Naive thymus-derived CD8-positive, alpha-beta T cell (primary cell): ENCODE measurements at regions not wholly inside any gene's neighbourhood (a gene's known extent, or its start where the extent isn't known, plus 50 kb on each side); places are given as distances from the start of the nearest gene placed in this dataset.

Experiments used
- ATAC-seq, 2 donors: fragments of 150-1000 bp; cut with Tn5 transposase in 1 of 2; sonication (Bioruptor Pico), chemical (Tn5 transposase) in 1 of 2; 1 replicate in 1 of 2; 2 replicates in 1 of 2; pipeline ENCODE4 v1.10.0; 2021; ENCODE audit warnings: mild to moderate bottlenecking in 2 of 2, moderate library complexity in 2 of 2
- POLR2A ChIA-PET: fragments of 350-600 bp; sonication (Branson Sonifier 250); formaldehyde crosslinking; loops from one replicate; lab custom pipeline; 2021; ENCODE audit warnings: antibody characterized with exemption; lab: Charles Lee
- DNase-seq, 10 donors: peaks; one replicate each; pipeline versions ENCODE4 v3.0.0 to v3.0.0-alpha.2; 2020 to 2022
- H3K27ac Mint-ChIP-seq, 10 donors: one replicate each; pipeline ENCODE4 v1.8.0; 2020 to 2022; ENCODE audit warnings: mild to moderate bottlenecking in 10 of 10, mixed read lengths in 10 of 10, moderate library complexity in 4 of 10, inconsistent platforms in 1 of 10
- H3K27me3 Mint-ChIP-seq, 5 donors: one replicate each; pipeline ENCODE4 v1.8.0; 2021 to 2022; ENCODE audit warnings: mixed read lengths in 5 of 5
- H3K36me3 Mint-ChIP-seq, 3 donors: one replicate each; pipeline ENCODE4 v1.8.0; 2020 to 2022; ENCODE audit warnings: mixed read lengths in 3 of 3, mild to moderate bottlenecking in 2 of 3, inconsistent platforms in 1 of 3
- H3K4me1 Mint-ChIP-seq, 4 donors: one replicate each; pipeline ENCODE4 v1.8.0; 2021 to 2022; ENCODE audit warnings: mixed read lengths in 4 of 4
- H3K4me3 Mint-ChIP-seq, 10 donors: one replicate each; pipeline ENCODE4 v1.8.0; 2020 to 2022; ENCODE audit warnings: mild to moderate bottlenecking in 10 of 10, mixed read lengths in 10 of 10, moderate library complexity in 6 of 10, inconsistent platforms in 1 of 10
- H3K9me3 Mint-ChIP-seq, 9 donors: one replicate each; pipeline ENCODE4 v1.8.0; 2020 to 2022; ENCODE audit warnings: mixed read lengths in 9 of 9, mild to moderate bottlenecking in 3 of 9, inconsistent platforms in 1 of 9, moderate library complexity in 1 of 9

DNA sequence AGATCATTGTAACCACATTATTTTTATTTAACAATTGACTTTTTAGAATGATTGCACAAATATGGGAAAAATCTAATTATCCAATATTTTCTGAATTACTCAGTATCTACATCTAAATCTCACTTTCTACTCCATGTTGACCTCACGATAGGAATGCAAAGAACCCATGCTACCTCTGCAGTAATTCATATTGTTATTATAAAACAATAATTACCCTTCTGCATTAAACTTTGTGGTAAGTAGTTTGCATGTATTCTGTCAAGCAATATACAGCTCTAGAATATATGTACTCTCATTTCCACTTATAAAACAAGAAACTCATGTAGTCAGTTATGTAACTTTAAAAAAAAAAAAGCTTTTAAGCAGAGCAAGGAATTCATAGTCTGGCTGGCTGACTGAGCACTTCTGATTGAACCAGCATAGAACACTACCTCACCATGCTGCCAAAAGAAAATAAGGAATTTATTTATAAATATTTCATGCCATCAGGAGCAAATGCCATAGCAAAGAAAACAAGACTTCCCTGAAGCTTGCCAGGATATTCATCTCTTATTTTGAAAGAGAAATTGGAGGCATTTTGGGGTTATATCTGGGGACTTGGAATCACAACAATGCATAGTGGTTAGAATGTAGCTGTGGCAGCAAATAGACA, 895.7 kb downstream of the XPNPEP1 start:
- no peak for DNase-seq
- Mint-ChIP-seq H3K4me1 (no peaks in the 10 kb centered on the region), H3K36me3 (no peaks in the 10 kb centered on the region), H3K27ac (no peak overlapping the region), H3K4me3 (no peak overlapping the region), H3K27me3 (no peaks in the 10 kb centered on the region), H3K9me3 (peaks cover 0 to 37% (median 4%) of the 10 kb centered on the region in 9 donors)
- POLR2A ChIA-PET: no interaction called here
- no peak for ATAC-seq

DNA sequence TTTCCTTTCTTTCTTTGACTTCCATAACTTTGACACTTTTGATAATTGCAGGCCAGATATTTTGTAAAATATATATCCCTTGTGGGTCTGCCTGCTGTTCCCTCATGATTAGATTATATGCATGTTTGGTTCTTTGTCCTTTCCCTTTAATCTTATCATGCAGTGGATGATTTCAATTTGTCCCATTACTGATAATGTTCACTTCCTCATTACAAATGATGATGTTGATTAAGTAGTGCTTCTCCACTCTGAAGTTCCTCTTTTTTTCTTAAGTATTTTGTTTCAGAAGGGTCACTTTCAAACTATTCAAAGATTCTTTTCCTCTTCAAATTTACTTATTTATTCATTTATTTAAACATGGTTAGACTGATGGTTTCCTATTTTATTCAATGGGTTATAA, 898.1 kb downstream of the XPNPEP1 start:
- Mint-ChIP-seq H3K4me3 (no peak overlapping the region), H3K9me3 (peaks cover 0 to 27% (median 4%) of the 10 kb centered on the region in 9 donors), H3K27me3 (no peaks in the 10 kb centered on the region), H3K36me3 (no peaks in the 10 kb centered on the region), H3K4me1 (no peaks in the 10 kb centered on the region), H3K27ac (no peak overlapping the region)
- ATAC-seq: no peak
- no peak for DNase-seq
- POLR2A ChIA-PET: no interaction called here

DNA sequence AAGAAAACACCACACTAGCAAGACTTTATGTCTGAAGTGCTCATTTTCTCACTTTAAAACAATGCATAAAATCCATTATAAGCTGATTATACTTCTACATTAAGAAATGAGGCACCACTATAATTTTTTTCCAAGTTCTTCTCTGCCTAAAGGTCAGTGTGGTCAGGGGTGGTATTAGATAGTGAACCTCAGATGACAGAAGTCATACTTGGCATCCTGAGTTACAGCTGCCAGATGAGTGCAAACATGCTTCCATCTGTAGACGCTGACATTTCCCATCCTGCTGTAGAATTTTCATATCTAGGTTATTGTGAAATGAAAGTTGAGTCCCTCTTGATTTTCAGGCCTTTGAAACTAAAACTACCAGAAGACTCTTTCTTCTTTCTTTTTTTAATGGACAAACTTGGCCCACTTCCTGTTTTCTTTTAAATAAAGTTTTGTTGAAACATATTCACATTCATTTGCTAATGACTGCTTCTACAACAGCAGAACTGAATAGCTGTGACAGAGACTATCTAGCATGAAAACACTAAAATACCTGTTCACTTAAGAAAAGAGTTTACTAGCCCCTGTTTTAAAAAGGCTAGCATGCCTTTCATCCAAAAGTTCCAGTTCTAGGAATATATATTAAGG, 900.8 kb downstream of the XPNPEP1 start:
- ATAC-seq (no peak), DNase-seq (no peak)
- Mint-ChIP-seq H3K4me3 (no peak overlapping the region), H3K27ac (no peak overlapping the region), H3K27me3 (no peaks in the 10 kb centered on the region), H3K36me3 (no peaks in the 10 kb centered on the region), H3K9me3 (peaks cover 0 to 27% (median 4%) of the 10 kb centered on the region in 9 donors), H3K4me1 (no peaks in the 10 kb centered on the region)
- POLR2A ChIA-PET: no interaction called here

DNA sequence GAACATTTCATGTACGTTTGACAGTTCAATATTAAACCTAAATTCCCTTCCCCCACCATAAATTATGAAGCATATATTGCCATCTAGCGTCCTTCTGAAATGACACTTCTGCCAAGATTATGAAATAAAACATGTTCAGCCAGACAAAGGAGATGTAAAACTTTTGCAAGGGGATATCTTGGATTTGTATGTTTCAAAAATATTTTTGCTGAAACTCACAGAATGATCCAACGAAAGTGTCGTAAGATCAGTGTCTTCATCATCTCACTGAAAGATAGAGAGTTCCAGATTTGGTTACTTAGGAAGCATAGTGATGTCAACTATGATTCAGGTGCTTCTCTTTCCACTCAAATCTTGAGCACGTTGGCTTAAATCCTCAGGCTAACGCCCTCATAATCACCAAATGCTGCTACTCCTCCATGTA, 904.3 kb downstream of the XPNPEP1 start:
- POLR2A ChIA-PET: no interaction called here
- no peak for DNase-seq
- no peaks in the 10 kb centered on the region for H3K4me1 Mint-ChIP-seq
- H3K9me3 Mint-ChIP-seq: peaks cover 0 to 10% (median 1%) of the 10 kb centered on the region in 9 donors
- no peak for ATAC-seq
- no peak overlapping the region for H3K4me3 Mint-ChIP-seq
- no peak overlapping the region for H3K27ac Mint-ChIP-seq
- no peaks in the 10 kb centered on the region for H3K36me3 Mint-ChIP-seq
- H3K27me3 Mint-ChIP-seq: no peaks in the 10 kb centered on the region

DNA sequence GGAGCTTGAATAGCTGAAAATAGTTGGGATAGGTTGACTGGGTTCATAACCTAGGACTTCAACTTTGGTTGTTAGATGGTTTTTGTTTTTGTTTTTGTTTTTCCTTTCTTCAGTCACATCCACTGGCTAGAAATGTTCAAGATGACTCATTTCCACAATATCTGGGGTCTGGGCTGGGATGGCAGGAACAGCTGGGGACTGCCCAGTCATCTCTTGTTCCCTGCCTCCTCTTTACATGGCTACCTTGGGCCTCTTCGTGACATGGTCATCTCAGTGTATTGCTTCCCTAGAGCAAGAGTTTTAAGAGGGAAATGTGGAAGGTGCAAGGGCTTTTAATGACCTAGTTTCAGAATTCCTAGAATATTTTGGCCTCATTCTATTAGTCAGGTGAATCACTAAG, 915.8 kb downstream of the XPNPEP1 start:
- ATAC-seq (no peak), DNase-seq (no peak)
- no peak overlapping the region for H3K4me3 Mint-ChIP-seq
- no peaks in the 10 kb centered on the region for H3K27me3 Mint-ChIP-seq
- no peaks in the 10 kb centered on the region for H3K4me1 Mint-ChIP-seq
- POLR2A ChIA-PET: no interaction called here
- no peak overlapping the region for H3K27ac Mint-ChIP-seq
- peaks cover 0 to 13% (median 4%) of the 10 kb centered on the region in 9 donors for H3K9me3 Mint-ChIP-seq
- H3K36me3 Mint-ChIP-seq: no peaks in the 10 kb centered on the region

DNA sequence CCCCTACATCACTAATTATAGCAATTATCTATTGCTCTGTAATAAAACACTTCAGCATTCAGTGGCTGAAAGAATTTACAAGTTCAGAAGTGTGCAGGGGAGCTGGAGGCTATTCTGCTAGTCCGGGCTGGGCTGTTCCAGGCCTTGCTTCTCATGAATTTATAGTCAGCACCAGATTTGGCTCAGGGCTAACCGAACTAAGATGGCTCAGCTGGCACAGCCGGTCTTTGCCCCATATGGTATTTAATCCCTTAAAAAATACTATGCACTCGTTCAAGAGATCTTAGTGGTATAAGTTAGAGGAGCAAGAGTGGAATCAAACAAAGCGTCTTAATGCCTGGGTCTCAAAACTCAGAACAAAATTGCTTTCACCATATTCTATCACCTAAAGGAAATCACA, 932.9 kb downstream of the XPNPEP1 start:
- ATAC-seq (no peak), DNase-seq (no peak)
- no peak overlapping the region for H3K27ac Mint-ChIP-seq

DNA sequence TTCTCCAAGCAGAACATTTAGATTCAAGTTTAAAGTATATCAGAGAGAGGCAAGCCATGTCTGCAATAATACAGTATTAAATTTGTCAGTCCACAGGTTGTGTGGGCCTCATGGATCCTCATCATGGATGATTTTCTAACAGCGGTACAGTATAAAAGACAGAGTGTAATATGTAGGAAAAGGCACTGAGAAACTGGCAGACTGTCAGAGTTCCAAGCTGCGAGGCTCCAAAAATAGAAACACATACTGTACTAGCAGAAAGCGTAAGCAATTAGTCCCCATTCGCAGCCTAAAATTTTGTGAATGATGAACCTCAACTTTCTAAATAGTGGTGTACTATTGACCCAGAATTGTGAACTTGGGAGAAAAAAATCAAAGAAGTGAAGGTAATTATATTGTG, 933.3 kb downstream of the XPNPEP1 start:
- Mint-ChIP-seq H3K4me3 (no peak overlapping the region), H3K27ac (no peak overlapping the region), H3K9me3 (peaks cover 0 to 11% (median 2%) of the 10 kb centered on the region in 9 donors), H3K36me3 (no peaks in the 10 kb centered on the region), H3K27me3 (no peaks in the 10 kb centered on the region), H3K4me1 (no peaks in the 10 kb centered on the region)
- ATAC-seq (no peak), DNase-seq (no peak)
- POLR2A ChIA-PET: no interaction called here

More for the DNA sequence above, 932.9 kb downstream of the XPNPEP1 start:
- Mint-ChIP-seq H3K27me3 (no peaks in the 10 kb centered on the region), H3K9me3 (peaks cover 0 to 13% (median 2%) of the 10 kb centered on the region in 9 donors), H3K4me1 (no peaks in the 10 kb centered on the region), H3K4me3 (no peak overlapping the region), H3K36me3 (no peaks in the 10 kb centered on the region)
- POLR2A ChIA-PET: no interaction called here

DNA sequence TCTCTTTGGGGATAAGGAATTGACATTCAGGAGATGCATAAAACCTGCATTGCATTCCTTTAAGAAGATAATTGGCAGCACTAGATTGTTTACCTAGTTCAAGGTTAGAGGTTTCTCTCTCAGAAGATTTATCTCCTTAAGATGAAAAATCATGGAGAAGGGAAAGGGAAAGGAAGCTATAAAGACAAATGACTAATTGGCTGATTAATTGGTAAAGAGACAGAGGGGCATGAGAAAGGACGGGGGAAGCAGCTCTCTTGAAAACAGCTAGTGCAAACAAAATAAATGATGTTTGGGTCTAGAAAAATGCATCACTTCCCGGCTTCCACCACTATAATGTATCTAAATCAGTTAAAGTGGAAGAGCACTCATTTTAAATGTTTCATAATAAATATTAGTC, 941.2 kb downstream of the XPNPEP1 start:
- no peak overlapping the region for H3K27ac Mint-ChIP-seq
- H3K9me3 Mint-ChIP-seq: peaks cover under 1 to 31% (median 11%) of the 10 kb centered on the region in 9 donors
- no peaks in the 10 kb centered on the region for H3K4me1 Mint-ChIP-seq
- no peak for DNase-seq
- no peak overlapping the region for H3K4me3 Mint-ChIP-seq
- POLR2A ChIA-PET: no interaction called here
- H3K27me3 Mint-ChIP-seq: no peaks in the 10 kb centered on the region
- no peaks in the 10 kb centered on the region for H3K36me3 Mint-ChIP-seq
- no peak for ATAC-seq

DNA sequence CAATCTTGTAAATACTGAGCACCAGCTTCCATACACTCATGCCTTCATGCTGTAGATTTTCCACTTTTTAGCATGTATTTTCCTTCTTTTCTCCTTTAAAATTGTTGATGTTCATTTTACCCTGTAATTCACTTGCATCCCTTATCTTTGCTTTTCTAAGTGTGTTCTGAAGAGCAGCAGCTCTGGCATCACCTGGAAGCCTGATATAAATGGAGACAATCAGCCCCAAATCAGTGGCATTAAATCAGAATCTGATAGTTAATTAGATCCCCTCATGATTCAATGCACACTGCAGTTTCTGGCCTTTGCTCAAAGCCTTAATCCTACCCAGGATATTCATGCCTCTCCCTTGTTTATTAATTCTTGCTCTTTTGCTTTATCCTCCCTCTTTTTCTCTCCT, 942.4 kb downstream of the XPNPEP1 start:
- Mint-ChIP-seq H3K9me3 (peaks cover 0 to 38% (median 12%) of the 10 kb centered on the region in 9 donors), H3K4me1 (no peaks in the 10 kb centered on the region), H3K4me3 (no peak overlapping the region), H3K36me3 (no peaks in the 10 kb centered on the region), H3K27me3 (no peaks in the 10 kb centered on the region), H3K27ac (no peak overlapping the region)
- POLR2A ChIA-PET: no interaction called here
- no peak for ATAC-seq
- no peak for DNase-seq

DNA sequence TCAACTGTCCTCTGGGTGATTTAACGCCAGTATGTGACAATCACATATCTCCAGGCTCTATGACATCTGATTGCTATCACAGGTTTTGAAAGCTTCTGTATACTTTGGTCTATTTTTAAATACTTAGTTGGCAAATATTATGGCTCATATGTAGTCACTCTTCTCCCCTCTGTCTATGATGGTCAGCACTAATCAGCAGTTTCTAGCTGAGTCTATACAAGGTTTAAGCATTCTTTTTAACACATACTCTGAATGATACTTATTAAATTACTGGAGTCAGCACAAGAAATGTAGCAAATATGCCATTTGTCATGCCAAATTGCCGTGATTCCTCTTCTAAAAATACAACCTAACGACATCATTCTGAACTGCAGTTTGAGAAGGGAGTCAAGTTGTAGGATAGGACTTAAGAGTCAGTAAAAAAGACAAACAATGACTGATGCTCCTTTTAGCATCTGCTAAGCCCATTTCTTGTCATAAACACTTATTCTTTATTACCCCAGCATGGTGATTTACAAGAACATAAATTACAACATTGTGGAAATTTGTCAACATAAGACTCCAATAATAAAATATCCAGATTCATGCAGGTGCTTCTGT, 947.8 kb downstream of the XPNPEP1 start:
- POLR2A ChIA-PET: no interaction called here
- no peaks in the 10 kb centered on the region for H3K27me3 Mint-ChIP-seq
- H3K4me1 Mint-ChIP-seq: peaks cover 0 to 2% (median 0%) of the 10 kb centered on the region in 4 donors
- ATAC-seq (no peak), DNase-seq (no peak)
- H3K27ac Mint-ChIP-seq: no peak overlapping the region
- peaks cover 8 to 27% (median 15%) of the 10 kb centered on the region in 9 donors for H3K9me3 Mint-ChIP-seq
- H3K36me3 Mint-ChIP-seq: peaks cover 0 to 3% (median 0%) of the 10 kb centered on the region in 3 donors
- H3K4me3 Mint-ChIP-seq: no peak overlapping the region

DNA sequence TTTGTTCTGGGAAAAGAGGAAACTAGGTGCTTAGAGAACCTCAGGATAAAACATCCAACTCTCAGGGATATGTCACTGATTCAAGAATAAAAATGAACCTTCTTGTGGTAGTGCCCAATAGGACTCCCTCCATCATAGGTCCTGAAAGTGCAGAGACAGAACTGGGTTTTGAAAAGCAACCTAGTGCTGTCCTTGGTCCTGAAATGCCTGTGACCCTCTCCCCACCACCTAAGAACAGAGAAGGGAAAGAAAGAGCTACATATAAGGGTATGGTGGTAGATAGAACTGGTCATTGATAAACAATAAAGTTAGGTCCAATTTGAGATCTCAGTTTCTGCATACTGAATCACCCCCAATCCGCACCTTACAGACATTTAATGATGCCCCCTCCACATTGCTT, 953.3 kb downstream of the XPNPEP1 start:
- H3K4me3 Mint-ChIP-seq: no peak overlapping the region
- no peak for DNase-seq
- H3K27me3 Mint-ChIP-seq: no peaks in the 10 kb centered on the region
- no peak overlapping the region for H3K27ac Mint-ChIP-seq
- peaks cover 0 to 2% (median 0%) of the 10 kb centered on the region in 4 donors for H3K4me1 Mint-ChIP-seq
- peaks cover 4 to 15% (median 7%) of the 10 kb centered on the region in 9 donors for H3K9me3 Mint-ChIP-seq
- POLR2A ChIA-PET: no interaction called here
- ATAC-seq: no peak
- H3K36me3 Mint-ChIP-seq: peaks cover 0 to 3% (median 0%) of the 10 kb centered on the region in 3 donors

DNA sequence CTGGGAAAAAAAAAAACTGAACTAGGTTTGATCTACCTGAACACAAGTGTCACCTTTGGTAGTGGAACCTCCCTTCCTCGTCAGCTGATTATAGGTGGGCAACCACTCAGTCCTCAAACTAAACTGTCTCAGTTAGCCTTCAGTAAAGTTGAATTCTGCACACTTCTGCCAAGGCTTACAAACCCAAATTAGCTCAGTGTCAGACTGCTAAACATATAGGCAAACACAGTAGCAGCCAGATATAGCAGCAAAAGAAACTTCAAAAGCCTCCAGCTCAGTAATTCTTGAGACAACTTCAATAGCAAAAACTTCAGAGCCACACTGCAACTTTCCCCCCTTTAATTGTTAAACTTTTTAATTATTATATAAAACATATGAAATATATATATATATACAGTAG, 956.9 kb downstream of the XPNPEP1 start:
- no peak overlapping the region for H3K27ac Mint-ChIP-seq
- no peak for ATAC-seq
- POLR2A ChIA-PET: no interaction called here

DNA sequence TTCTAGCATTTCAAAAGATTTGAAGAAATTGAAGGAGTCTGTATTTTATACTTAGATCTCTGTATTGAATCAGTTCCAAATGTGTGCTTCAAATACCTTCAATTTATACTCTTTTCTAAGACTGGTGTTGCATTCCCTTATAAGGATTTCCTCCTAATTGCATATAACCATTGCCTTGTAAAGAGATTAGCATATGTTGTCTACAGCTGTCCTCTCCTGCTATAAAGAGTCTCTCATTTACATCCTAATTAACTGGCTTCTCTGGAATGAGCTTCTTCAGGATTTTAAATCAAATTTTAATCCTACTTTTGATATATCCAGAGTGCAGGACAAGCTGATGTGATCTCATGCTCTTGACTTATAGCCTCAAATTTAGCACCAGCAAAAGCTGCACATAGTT, 957.3 kb downstream of the XPNPEP1 start:
- DNase-seq (no peak), ATAC-seq (no peak)
- Mint-ChIP-seq H3K36me3 (no peaks in the 10 kb centered on the region), H3K4me1 (no peaks in the 10 kb centered on the region), H3K27ac (no peak overlapping the region), H3K4me3 (no peak overlapping the region), H3K27me3 (no peaks in the 10 kb centered on the region), H3K9me3 (peaks cover 0 to 12% (median 2%) of the 10 kb centered on the region in 9 donors)
- POLR2A ChIA-PET: no interaction called here

More for the DNA sequence above, 956.9 kb downstream of the XPNPEP1 start:
- Mint-ChIP-seq H3K36me3 (no peaks in the 10 kb centered on the region), H3K4me3 (no peak overlapping the region), H3K9me3 (peaks cover 0 to 12% (median 2%) of the 10 kb centered on the region in 9 donors), H3K4me1 (no peaks in the 10 kb centered on the region), H3K27me3 (no peaks in the 10 kb centered on the region)
- DNase-seq: no peak
